NOMO-1 treated with DMSO at 0.1 percent for 48 hours (cell line): ENCODE measurements at regions not wholly inside any gene's neighbourhood (a gene's known extent, or its start where the extent isn't known, plus 50 kb on each side); places are given as distances from the start of the nearest gene placed in this dataset.

Experiments
- DNase-seq: peaks from one replicate; lab custom pipeline; 2025; ENCODE audit not compliant: unreplicated experiment; lab: John Stamatoyannopoulos, UW

DNA sequence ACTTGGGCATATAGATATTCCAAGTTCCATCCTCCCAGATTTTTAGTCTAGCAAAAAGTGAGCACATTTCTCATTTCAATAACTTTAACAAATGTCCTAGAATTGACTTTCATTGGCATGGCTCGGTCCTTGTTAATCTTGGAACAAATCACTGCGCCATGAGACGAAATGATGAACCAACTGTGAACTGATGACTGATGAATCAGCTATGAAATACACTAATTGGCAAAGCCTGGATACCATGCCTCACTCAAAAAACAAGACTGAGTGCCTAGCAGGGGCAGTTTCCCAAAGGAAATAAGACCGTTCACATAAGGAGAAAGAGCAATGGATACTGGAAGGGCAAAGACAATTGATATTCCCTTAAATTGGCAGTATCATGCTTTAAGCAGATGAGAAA, 248.6 kb upstream of the VEGFC start:
- no peak for DNase-seq

- peak; percentile 57 for DNase-seq
These were observed 254.5 kb upstream of the VEGFC start for GRCh38 chr4:177047070-177047850.

DNA sequence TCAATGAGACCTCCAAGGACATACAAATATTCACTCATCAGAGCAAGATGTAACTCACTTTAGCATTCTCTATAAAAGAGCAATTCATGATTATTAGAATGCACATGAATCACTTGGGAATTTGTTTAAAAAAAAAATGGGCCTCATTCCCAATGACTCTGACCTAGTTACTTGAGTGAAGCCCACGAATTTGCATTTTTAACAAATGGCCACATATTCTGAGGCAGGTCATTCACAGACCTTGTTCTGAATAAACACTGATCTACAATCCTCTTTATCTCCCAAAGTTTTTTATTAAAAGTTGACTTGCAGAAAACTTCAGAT, 255.1 kb upstream of the VEGFC start:
- DNase-seq, result no peak

GRCh38 chr4:177051473-177052060, 258.1 kb upstream of the NEIL3 start:
- DNase-seq, result peak; percentile 22

- no peak for DNase-seq
These were observed 257.3 kb upstream of the NEIL3 start for GRCh38 chr4:177052211-177052934.

- no peak for DNase-seq
These were observed 252.5 kb upstream of the NEIL3 start for GRCh38 chr4:177057186-177057585.

GRCh38 chr4:177064116-177064515, 245.6 kb upstream of the NEIL3 start:
- no peak for DNase-seq

- DNase-seq, result no peak
These were observed 244.8 kb upstream of the NEIL3 start for GRCh38 chr4:177064729-177065394.

DNA sequence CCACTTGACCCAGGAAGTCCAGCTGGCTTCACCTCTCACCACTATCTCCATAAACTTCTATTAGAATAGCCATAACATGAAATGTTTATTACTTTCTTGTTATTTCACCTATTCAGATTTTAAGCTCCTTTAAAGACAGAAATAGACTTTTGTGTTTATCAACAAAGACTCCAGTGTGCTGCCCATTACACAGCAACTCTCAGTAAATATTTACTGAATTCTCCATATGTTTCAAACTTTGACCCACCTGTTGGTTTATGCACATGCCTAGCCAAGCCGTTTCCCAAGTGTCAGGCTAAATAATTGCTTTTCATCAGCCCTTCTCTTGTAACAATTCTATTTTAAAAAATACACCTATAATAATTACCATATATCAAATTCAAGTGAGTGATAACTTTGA, 242.9 kb upstream of the NEIL3 start:
- DNase-seq, result no peak

DNA sequence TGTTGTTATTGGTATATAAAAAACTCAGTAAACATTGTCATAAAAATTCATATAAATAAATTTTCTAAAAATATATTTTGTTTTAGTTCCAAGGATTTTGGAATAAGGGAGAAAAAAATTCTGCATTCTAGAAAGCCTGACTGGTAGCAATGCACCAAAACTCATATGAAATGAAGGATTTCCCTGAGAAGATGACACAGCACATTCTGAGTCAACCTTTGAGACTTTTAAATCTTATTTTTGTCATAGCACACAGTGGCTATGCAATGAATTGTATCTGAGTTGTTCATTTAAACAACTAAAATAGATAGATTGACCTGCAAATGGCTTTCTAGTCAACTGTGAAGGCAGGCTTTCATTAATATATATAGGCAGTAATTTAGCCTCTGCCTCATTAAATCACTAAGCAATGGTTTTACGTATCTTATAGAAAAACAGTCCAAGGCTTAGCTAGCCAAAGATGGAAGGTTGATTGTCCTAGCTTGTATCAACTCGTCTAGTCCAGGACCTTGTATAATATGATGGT, 239.1 kb upstream of the NEIL3 start:
- DNase-seq, result no peak

DNA sequence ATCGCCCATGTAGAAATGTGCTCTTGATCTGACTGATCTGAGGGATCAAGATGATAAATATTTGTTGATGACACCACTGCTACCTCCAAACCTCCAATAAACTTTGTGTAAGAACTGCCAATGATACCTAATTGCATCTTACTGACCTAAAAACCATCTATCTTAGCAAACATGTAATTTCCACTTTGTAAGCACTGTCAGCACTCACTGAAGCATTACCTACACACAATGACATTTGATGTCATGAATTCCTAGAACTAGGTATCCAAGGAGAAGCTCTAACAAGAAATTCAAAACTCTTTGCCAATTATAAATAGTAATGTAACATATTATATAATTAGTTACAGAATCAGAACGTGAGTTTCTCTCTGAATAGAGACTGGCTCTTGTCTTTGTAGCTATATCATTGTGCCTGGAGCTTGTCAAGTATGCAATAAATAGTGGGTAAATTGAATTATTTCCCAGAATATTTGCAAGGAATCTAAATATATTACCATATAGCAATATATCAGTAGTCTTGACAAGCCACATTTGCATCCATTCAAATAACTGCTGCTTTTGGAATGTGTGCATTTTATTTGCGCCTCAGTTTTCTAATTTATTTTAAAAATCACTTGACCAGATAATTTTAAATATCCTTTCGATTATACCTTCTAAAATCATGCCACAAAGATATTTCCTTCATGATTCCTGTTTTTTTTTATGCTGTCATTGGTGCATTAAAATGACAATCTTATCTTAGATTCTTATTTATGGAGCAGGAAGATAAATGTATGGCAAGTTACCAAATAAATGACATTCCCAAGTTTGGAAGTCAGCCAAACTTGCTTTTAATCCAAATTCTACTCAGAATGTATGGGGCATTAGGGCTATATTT, 232.3 kb upstream of the NEIL3 start:
- no peak for DNase-seq

DNA sequence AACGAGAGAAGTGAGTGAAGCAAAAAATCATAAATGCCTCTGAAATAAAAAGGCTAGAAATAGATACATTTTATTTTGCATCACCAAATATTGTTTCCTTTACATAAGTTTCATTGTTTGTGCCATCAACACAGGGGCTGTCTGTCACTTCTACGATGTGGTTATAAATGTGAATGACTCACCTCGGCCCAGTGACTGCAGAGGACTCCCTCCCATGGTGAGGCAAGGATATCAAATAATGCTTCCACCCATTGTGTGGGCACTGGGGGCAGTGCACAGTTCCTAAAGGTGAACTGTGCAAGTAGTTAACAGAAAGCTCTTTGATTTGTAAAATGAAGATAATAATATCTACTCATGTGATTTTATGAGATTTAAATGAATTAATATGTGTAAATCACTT, 230.3 kb upstream of the NEIL3 start:
- no peak for DNase-seq

DNA sequence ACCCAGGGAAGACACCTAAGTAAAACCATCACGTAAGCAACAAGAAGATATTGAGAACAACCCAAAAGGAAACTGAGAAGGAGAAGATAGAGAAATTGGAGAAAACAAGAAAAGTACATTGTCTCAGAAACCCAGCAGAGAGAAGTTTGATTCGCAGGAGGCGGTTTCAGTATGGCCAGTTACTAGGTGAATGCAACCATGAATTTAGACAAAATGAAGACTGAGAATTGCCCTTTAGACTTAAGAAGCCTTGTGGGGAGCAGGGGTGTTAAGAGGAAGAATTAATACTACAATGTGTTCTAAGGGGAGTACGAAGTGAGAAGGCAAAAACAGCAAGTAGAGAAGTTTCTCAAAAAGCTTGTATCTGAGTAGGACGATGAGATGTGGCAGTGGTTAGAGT, 229.3 kb upstream of the NEIL3 start:
- DNase-seq, result no peak

- no peak for DNase-seq
These were observed 222.6 kb upstream of the NEIL3 start for GRCh38 chr4:177087060-177087459.

GRCh38 chr4:177087499-177087898, 222.2 kb upstream of the NEIL3 start:
- no peak for DNase-seq

GRCh38 chr4:177091515-177091914, 218.2 kb upstream of the NEIL3 start:
- no peak for DNase-seq

DNA sequence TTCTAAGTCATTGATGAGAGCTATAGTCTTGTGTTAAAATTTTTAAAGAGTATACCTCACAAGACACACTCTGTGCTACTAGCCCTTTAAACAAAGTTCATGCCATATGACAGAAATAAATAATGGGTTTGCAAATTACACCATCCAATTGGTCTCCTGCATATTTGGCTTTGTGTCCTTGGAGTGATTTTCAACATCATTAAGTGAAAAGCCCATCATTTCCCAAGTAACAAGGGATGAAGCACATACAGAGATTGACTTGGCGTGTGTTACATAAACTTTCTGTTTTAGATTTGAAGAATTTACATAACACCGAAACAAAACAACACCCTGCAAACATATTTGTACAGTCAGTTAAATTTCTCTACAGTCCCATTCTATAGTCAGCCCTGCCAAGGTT, 216.9 kb upstream of the NEIL3 start:
- DNase-seq, result no peak

DNA sequence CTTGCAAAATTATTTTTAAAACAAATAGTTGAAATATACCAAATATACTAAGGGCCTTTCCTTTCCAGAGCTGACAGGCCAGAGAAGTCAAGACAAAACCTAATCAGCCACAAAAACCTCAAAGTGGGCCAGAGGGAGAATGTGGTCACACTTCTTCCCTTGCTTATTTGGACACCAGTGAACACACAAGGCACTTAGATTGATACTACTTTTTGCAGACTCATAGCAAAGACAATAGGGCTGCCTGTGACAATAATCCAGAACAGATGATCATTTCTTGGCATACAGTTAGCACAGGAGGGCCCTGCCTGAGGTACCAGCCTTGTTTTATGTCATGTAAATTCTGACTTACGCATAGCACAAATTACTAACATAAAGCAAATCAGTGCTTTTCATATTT, 215.7 kb upstream of the NEIL3 start:
- DNase-seq, result no peak

DNA sequence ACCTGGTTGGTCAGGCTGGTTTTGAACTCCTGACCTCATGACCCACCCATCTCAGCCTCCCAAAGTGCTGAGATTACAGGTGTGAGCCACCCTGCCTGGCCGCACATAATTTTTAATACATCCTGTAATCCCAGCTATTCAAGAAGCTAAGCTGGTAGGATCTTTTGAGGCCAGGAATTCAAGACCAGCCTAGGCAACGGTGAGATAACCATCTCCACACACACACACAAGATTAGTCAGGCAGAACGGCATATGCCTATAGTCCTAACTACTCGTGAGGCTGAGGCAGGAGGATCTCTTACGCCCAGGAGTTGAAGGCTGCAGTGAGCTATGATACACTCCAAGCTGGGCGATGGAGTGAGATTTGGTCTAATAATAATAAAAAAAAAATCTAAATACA, 212.4 kb upstream of the NEIL3 start:
- DNase-seq, result no peak

GRCh38 chr4:177099211-177099610, 210.5 kb upstream of the NEIL3 start:
- DNase-seq, result no peak

DNA sequence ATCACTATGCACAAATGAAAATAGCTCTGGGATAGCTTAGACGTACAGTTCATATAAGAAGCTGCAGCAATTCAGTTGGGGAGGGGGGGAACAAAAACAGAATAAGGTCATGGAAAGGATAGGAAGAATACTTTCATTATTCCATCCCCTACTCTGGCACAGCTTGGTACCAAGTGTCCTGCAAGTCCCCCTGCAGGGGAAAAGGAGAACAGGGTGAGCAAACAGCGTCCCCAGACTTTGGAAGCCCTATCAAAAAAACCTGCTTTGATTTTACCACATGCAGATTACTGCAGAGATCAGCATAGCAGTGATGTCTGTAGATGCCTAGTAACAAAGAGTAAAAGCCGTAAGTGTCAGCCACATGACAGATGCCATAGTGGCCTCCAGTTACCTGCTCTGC, 209.4 kb upstream of the NEIL3 start:
- DNase-seq, result no peak
